IPS-NIHi11 (cell line): ENCODE measurements at regions not wholly inside any gene's neighbourhood (a gene's known extent, or its start where the extent isn't known, plus 50 kb on each side); places are given as distances from the start of the nearest gene placed in this dataset.

ENCODE experiments used
- DNase-seq: peaks from one replicate; pipeline ENCODE4 v3.0.0; 2012; ENCODE audit warnings: mixed read lengths, low spot score

GRCh38 chr15:62988701-62989100 lies 53.8 kb upstream of the TPM1 start:
- no peak for DNase-seq

- no peak for DNase-seq
Observed at GRCh38 chr15:62989366-62990055, 53.0 kb upstream of the TPM1 start.

DNA sequence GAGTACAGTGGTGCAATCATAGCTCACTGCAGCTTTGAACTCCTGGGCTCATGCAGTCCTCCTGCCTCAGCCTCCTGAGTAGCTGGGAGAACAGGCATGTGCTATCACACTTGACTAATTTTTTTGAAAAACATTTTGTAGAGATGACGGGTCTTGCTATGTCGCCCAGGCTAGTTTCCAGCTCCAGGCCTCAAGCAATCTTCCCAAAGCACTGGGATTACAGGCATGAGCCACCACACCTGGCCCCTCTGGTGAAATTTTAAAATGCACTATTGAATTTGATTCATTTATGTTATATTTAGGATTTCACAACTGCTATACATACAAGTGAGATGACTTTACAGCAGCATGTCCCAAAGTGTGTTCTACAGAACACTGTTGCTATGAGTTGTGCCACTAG lies 50.8 kb upstream of the TPM1 start:
- DNase-seq = no peak

DNA sequence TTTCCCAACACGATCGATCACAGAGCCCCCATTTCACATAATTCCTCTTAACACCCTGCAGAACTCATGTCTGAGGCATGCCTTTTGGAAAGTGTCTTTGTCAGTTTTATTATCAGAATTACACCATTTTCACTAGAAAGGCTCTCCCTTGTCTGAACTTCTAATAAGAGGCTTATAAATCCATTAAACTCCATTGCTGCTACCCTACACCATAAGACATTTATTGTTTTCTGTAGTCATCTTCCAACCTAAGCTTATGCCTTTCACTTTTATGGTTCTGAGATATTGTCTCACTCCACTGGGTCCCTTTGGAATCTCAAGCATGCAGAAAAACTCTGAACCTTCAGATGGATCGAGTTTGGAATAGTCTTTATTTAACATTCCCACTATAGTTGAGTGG lies 50.2 kb upstream of the TPM1 start:
- no peak for DNase-seq
